Spleen (tissue), 11 donors: ENCODE measurements at regions not wholly inside any gene's neighbourhood (a gene's known extent, or its start where the extent isn't known, plus 50 kb on each side); places are given as distances from the start of the nearest gene placed in this dataset.

Experiments
- DNase-seq: peaks from one replicate; pipeline ENCODE4 v3.0.0-alpha.2; 2020
- H3K27ac ChIP-seq, 8 donors: fragments of 200-600 bp; sonication (generic) in 7 of 8; 1 replicate in 4 of 8; 2 replicates in 4 of 8; pipeline versions ENCODE4 v1.5.0 to v1.8.0; 2016 to 2021; ENCODE audit warnings: inconsistent platforms in 4 of 8, mild to moderate bottlenecking in 4 of 8, moderate library complexity in 1 of 8
- H3K27me3 ChIP-seq, 7 donors: fragments of 200-600 bp; sonication (generic) in 6 of 7; replicated peaks in 1 of 7; 1 replicate in 4 of 7; 2 replicates in 3 of 7; pipeline versions ENCODE4 v1.5.0 to v1.8.0; 2016 to 2021; ENCODE audit warnings: inconsistent platforms in 3 of 7, mild to moderate bottlenecking in 1 of 7
- H3K36me3 ChIP-seq, 6 donors: fragments of 200-600 bp; sonication (generic) in 5 of 6; 1 replicate in 4 of 6; 2 replicates in 2 of 6; pipeline versions ENCODE4 v1.5.0 to v1.8.0; 2016 to 2021; ENCODE audit warnings: inconsistent platforms in 2 of 6
- H3K4me1 ChIP-seq, 6 donors: fragments of 200-600 bp; sonication (generic) in 5 of 6; 1 replicate in 3 of 6; 2 replicates in 3 of 6; pipeline versions ENCODE4 v1.5.0 to v1.8.0; 2016 to 2021; ENCODE audit warnings: inconsistent platforms in 3 of 6
- H3K4me3 ChIP-seq, 8 donors: fragments of 200-600 bp; sonication (generic) in 7 of 8; 1 replicate in 4 of 8; 2 replicates in 4 of 8; pipeline versions ENCODE4 v1.5.0 to v1.8.0; 2016 to 2021; ENCODE audit warnings: inconsistent platforms in 4 of 8, mild to moderate bottlenecking in 4 of 8, moderate library complexity in 2 of 8
- H3K9me3 ChIP-seq, 8 donors: fragments of 200-600 bp; sonication (generic) in 7 of 8; 1 replicate in 4 of 8; 2 replicates in 4 of 8; pipeline versions ENCODE4 v1.5.0 to v1.8.0; 2016 to 2021; ENCODE audit warnings: inconsistent platforms in 4 of 8
- POLR2A ChIP-seq, 3 donors: fragments of 450-650 bp; IDR thresholded peaks; one replicate each; pipeline ENCODE4 v1.5.1; 2017; ENCODE audit warnings: antibody characterized with exemption in 3 of 3, mild to moderate bottlenecking in 1 of 3
- POLR2AphosphoS5 ChIP-seq, 3 donors: sonication (generic); formaldehyde crosslinking; IDR thresholded peaks; one replicate each; pipeline ENCODE4 v1.5.1; 2017; ENCODE audit warnings: antibody characterized with exemption in 3 of 3
- WGBS, 5 donors: extraction: QIAGEN DNeasy Blood & Tissue Kit in 3 of 5; methylation state at CpG; one replicate each; pipeline versions ENCODE4 v1.1.5 to v1.1.7; 2013 to 2018; 5-methylcytosine and 5-hydroxymethylcytosine counted together
- intact Hi-C: fragments of 100-400 bp; cut with DNase I; formaldehyde crosslinking; loops from one replicate; pipeline ENCODE4 v1.15.0; 2023; ENCODE audit warnings: low total_unique reads
- TF ChIP-seq, protein P1 (sequence below), 11 experiments: fragments of 200-600 bp in 7 of 11; fragments of 450-650 bp in 4 of 11; sonication (generic) in 4 of 11; IDR thresholded peaks in 8 of 11; conservative IDR thresholded peaks in 3 of 11; 1 replicate in 7 of 11; 2 replicates in 4 of 11; pipeline versions ENCODE4 v1.4.0 to v1.8.0; 2016 to 2021; ENCODE audit warnings: antibody characterized with exemption in 11 of 11, inconsistent platforms in 4 of 11, mild to moderate bottlenecking in 1 of 11
- donor health status: healthy with polysubstance abuse.
- donor health status: DM: no; HTN: no; CAD: no; lungs with moderate emphysema.
- donor health status: DM: no; HTN: no; CAD: no.
- donor health status: Bipolar disorder and iron deficiency.
- donor health status: healthy.
- donor health status: DM: no; HTN: no; CAD: no.
- donor health status: DM: yes; HTN: yes; CAD: no.

DNA sequence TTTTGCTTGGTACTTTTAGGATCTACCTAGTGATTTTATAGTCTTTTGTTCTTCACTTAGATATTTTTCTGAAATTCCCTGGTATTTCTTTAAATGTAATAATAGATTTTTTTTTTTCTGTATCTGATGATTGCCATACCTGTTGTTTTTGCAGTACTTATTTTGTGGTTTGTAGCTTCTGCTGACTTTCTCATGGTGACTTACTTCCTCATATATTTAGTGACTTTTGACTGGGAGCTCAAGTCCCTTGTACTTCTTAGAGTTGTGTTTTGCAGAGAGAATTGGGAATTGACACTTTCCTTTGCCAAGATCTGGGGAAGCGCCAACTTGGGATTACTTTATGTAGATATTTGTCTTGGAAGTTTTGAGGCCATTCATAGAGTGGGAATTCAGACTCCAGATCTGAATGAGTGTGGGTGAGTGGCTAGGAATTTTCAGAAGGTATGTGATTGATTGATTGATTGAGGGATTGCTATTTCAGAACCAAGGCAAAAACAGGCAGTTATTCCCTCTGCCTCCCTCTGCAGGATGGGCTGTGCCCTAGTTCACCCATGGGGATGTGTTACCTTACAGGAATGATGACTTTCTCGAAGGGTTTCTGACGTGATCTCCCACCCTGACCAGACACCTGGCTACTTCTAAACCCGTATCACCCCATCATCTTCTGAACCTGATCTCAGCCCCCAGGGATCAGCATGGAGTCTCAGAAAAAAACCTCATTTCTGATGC lies 219.5 kb downstream of the URB2 start:
- intact Hi-C loops = no loop called here
- no peaks in the 10 kb centered on the region for H3K9me3 ChIP-seq
- DNase-seq = no peak
- H3K4me1 ChIP-seq = peaks cover 0 to 35% (median 1%) of the 10 kb centered on the region in 6 donors
- H3K27ac ChIP-seq = no peak overlapping the region
- no peaks in the 10 kb centered on the region for H3K36me3 ChIP-seq
- WGBS, 5 donors = 85 to 91% (median 89%) methylated on average over 4 of the region's 4 CpGs
- H3K4me3 ChIP-seq = no peak overlapping the region
- TF ChIP-seq POLR2AphosphoS5 (IDR thresholded peaks at IDR 0.05) (no peak), POLR2A (IDR thresholded peaks at IDR 0.05) (no peak)
- TF ChIP-seq, protein P1, sequence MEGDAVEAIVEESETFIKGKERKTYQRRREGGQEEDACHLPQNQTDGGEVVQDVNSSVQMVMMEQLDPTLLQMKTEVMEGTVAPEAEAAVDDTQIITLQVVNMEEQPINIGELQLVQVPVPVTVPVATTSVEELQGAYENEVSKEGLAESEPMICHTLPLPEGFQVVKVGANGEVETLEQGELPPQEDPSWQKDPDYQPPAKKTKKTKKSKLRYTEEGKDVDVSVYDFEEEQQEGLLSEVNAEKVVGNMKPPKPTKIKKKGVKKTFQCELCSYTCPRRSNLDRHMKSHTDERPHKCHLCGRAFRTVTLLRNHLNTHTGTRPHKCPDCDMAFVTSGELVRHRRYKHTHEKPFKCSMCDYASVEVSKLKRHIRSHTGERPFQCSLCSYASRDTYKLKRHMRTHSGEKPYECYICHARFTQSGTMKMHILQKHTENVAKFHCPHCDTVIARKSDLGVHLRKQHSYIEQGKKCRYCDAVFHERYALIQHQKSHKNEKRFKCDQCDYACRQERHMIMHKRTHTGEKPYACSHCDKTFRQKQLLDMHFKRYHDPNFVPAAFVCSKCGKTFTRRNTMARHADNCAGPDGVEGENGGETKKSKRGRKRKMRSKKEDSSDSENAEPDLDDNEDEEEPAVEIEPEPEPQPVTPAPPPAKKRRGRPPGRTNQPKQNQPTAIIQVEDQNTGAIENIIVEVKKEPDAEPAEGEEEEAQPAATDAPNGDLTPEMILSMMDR (IDR thresholded peaks at IDR 0.05 in 8 of 11, conservative IDR thresholded peaks at IDR 0.05 in 3 of 11) = no peak
- H3K27me3 ChIP-seq = peaks cover 0 to 3% (median 0%) of the 10 kb centered on the region in 7 donors

- no peaks in the 10 kb centered on the region for H3K9me3 ChIP-seq
- intact Hi-C loops = no loop called here
- no peak overlapping the region for H3K4me3 ChIP-seq
- peaks cover 0 to 28% (median 1%) of the 10 kb centered on the region in 6 donors for H3K4me1 ChIP-seq
- H3K36me3 ChIP-seq = no peaks in the 10 kb centered on the region
- no peak overlapping the region for H3K27ac ChIP-seq
- peaks cover 0 to 3% (median 0%) of the 10 kb centered on the region in 7 donors for H3K27me3 ChIP-seq
- no peak for TF ChIP-seq POLR2AphosphoS5 (IDR thresholded peaks at IDR 0.05)
- TF ChIP-seq POLR2A (IDR thresholded peaks at IDR 0.05) = no peak
- TF ChIP-seq, protein P1 (IDR thresholded peaks at IDR 0.05 in 8 of 11, conservative IDR thresholded peaks at IDR 0.05 in 3 of 11) = no peak
- 79 to 93% (median 93%) methylated on average over 5 of the region's 5 CpGs for WGBS, 5 donors
- DNase-seq = no peak
These were observed 220.3 kb downstream of the URB2 start for GRCh38 chr1:229846351-229846750.

DNA sequence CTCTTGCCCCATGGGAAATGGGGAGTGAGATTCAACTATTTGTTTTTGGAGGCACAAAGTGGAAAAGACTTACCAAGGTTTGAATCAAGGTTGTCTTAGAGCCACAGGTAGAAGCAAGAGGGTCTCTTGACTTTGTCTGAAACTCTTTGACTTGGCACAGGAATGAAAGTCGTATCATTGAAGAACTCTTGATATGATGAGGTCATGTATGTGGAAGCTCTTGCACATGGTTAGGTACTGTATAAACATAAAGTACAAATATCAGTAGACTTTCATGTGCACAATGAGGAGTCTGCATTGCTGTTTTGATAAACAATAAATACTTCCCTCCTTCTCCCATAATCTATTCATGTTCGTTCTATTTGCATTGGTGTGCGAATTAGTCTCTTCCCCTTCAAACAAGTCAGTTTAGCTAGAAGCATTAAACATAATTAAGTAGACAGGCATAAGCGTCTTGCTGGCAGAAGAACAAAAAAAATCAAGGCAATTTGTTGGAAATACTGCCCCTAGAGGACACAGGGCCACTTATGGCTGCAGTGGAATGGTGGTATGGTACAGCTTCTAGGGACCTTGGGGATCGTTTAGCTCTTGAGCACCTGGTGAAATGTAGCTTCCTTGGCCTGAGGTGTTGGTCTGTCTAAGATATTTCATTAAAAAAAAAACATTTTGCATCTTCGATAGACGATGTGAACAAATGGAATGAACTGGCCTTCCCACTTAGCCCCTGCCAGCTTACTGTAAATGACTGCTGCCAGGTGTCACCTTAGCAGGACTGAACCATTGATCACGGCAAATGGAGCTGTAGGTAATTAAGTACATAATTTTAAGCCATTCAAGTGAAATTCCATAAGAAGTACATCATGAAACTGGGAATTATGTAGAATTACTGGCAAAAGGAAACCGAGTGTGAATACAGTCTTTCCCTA lies 218.0 kb upstream of the GALNT2 start:
- Histone ChIP-seq H3K27ac (no peak overlapping the region), H3K4me3 (no peak overlapping the region), H3K9me3 (no peaks in the 10 kb centered on the region), H3K36me3 (no peaks in the 10 kb centered on the region), H3K4me1 (peaks cover 0 to 15% (median 0%) of the 10 kb centered on the region in 6 donors), H3K27me3 (peaks cover 0 to 3% (median 0%) of the 10 kb centered on the region in 7 donors)
- 74 to 82% (median 76%) methylated on average over 9 of the region's 9 CpGs for WGBS, 5 donors
- intact Hi-C loops = no loop called here
- TF ChIP-seq, protein P1 (IDR thresholded peaks at IDR 0.05 in 8 of 11, conservative IDR thresholded peaks at IDR 0.05 in 3 of 11) = peak in 9 of 11 experiments; percentile 15 to 65 (median 40)
- TF ChIP-seq POLR2AphosphoS5 (IDR thresholded peaks at IDR 0.05) (no peak), POLR2A (IDR thresholded peaks at IDR 0.05) (no peak)
- no peak for DNase-seq

GRCh38 chr1:229851511-229851910 lies 215.5 kb upstream of the GALNT2 start:
- Histone ChIP-seq H3K36me3 (no peaks in the 10 kb centered on the region), H3K4me3 (no peak overlapping the region), H3K27me3 (peaks cover 0 to 3% (median 0%) of the 10 kb centered on the region in 7 donors), H3K27ac (no peak overlapping the region), H3K4me1 (peaks cover 0 to 14% (median 11%) of the 10 kb centered on the region in 6 donors), H3K9me3 (no peaks in the 10 kb centered on the region)
- 86 to 92% (median 89%) methylated on average over 5 to 6 of the region's 6 CpGs for WGBS, 5 donors
- TF ChIP-seq POLR2A (IDR thresholded peaks at IDR 0.05) (no peak), POLR2AphosphoS5 (IDR thresholded peaks at IDR 0.05) (no peak)
- TF ChIP-seq, protein P1 (IDR thresholded peaks at IDR 0.05 in 8 of 11, conservative IDR thresholded peaks at IDR 0.05 in 3 of 11) = no peak
- DNase-seq = no peak
- intact Hi-C loops = no loop called here
